ENCODE measurements at regions not wholly inside any gene's neighbourhood (a gene's known extent, or its start where the extent isn't known, plus 50 kb on each side); places are given as distances from the start of the nearest gene placed in this dataset.

GRCh38 chr17:14688134-14688533, 387.3 kb downstream of the HS3ST3B1 start:
- TF ChIP-seq POLR2AphosphoS5 (IDR thresholded peaks at IDR 0.05) (no peak), REST (IDR thresholded peaks at IDR 0.05; ENCODE audit: borderline replicate concordance) (no peak)
- TF ChIP-seq, protein P1, sequence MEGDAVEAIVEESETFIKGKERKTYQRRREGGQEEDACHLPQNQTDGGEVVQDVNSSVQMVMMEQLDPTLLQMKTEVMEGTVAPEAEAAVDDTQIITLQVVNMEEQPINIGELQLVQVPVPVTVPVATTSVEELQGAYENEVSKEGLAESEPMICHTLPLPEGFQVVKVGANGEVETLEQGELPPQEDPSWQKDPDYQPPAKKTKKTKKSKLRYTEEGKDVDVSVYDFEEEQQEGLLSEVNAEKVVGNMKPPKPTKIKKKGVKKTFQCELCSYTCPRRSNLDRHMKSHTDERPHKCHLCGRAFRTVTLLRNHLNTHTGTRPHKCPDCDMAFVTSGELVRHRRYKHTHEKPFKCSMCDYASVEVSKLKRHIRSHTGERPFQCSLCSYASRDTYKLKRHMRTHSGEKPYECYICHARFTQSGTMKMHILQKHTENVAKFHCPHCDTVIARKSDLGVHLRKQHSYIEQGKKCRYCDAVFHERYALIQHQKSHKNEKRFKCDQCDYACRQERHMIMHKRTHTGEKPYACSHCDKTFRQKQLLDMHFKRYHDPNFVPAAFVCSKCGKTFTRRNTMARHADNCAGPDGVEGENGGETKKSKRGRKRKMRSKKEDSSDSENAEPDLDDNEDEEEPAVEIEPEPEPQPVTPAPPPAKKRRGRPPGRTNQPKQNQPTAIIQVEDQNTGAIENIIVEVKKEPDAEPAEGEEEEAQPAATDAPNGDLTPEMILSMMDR (IDR thresholded peaks at IDR 0.05; ENCODE audit: poor library complexity, severe bottlenecking), result no peak

Data from neural cell (in vitro differentiated cells).